Stimulated activated naive CD8-positive, alpha-beta T cell treated with anti-CD3 and anti-CD28 coated beads, Interleukin-15, Interleukin-2, amounts not matched to agents 100 U/mL and 50 U/mL, for 24 hours (primary cell): ENCODE measurements at regions not wholly inside any gene's neighbourhood (a gene's known extent, or its start where the extent isn't known, plus 50 kb on each side); places are given as distances from the start of the nearest gene placed in this dataset.
"Not testable (repeated sequence)": the region's sequence is repeated elsewhere in the genome, so short reads cannot be mapped to it uniquely, and the experiment has no call there.

Source experiments
- ATAC-seq: fragments of 150-1000 bp; cut with Tn5 transposase; one replicate; pipeline ENCODE4 v1.10.0; 2021
- DNase-seq: peaks from one replicate; pipeline ENCODE4 v3.0.0; 2021

DNA sequence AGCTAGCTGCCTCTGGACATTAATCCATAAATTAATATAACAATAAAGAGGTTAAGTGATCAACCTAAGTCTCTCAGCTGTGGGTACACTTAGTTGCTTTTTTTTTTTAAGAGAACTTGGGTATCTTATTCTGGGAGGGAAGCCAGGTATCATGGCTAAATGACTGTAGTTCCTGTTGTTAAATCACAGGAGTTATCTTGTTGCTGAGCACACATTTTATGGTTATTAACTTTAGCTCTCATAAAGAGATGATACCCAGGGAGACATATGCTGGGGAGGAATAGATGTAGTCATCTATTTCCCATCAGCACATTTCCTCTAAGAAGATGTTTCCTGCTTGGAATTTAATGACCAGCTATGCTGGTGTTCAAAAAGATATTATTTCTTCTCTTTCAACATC is 227.8 kb downstream of the PTGER3 start:
- no peak for DNase-seq
- no peak for ATAC-seq

DNA sequence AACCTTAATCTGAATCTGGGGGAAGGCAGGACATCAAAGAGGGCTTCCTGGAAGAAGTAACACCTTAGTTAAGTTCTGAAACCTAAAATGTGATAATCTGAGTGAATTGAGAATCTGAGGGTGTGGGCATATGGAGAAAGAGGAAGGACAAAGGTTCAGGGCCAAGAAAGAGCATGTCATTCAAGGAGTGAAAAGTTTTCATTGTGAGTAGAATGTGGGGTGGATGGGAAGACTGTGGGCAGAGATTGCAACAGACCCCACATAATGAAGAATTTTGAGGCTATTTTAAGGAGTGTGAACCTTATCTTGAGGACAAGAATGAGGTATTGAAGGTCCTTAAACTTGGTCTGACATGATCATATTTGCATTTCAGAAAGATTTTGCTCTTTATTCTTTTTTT is 227.2 kb downstream of the PTGER3 start:
- no peak for DNase-seq
- ATAC-seq, result no peak

DNA sequence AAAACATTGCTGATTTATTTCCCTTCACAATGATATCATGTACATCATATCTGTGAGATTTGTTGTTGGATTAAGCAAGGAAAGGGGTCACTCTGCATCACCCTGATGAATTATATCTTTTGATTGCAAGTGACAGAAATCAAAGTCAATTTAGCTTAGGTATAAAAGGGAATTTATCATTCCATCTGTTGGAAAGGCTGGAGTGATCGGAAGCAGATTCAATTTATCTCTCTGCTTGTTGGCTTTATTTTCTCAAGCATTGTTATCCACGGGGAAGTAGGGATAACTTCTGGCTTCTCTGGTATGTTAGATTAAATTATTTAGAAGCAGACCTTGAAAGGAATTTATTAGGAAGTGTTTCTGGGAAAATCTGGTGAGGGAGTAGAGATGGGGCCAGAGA is 226.6 kb downstream of the PTGER3 start:
- no peak for ATAC-seq
- DNase-seq, result no peak

DNA sequence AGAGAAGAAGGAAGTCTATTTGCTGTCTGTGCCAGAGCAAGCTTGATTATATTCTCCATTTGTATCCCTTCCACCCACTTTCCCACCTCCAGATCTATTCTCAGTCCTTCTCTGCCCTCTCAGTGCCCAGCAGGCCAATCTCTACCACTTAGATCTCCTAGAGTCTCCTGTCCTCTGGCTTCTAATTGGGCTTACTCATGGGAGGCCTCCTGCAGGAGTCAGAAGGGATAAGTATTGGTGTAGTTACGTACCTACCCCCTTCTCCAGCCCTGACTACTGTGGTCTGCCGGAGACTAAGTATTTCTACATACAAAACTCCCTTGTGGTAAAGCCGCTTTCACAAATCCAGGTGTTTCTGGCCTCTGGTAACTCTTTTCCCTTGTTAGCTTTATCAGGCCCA is 221.2 kb downstream of the PTGER3 start:
- no peak for ATAC-seq
- no peak for DNase-seq

DNA sequence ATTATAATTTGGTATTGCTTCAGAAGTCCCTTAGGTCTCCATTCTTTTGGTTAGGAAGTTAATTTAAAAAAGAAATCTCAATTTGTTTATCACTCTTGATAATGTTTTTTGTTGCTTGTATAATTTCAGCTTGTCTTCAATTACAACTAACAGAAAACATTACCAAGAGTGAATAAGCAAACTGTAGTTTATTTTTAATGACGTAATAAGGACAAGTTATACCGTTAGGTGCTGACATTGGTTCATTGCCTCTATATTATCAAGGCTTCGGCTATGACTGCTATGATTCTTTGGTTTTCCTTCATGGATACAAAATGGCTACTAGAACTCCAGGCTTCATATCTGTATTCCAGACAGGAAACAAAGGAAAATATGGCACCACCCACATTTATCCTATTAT is 220.6 kb downstream of the PTGER3 start:
- no peak for ATAC-seq

DNA sequence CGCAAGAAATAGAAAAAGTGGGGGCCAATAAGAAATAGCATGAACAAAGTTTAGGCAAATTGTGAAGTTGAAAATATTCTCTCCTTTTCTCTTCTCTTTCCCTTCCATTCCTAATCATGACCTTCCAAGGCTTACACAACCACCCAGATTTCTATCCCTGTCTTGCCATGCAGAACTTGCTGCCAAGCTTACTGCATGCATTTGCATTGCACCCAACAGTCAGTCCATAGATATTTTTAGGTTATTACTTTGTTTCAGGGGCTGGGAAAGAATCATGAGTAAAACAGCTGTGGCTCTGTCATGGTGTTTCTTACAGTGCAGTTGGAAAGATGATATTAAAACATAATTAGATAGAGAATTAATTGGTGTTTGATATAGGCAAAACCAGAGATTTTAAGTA is 219.4 kb downstream of the PTGER3 start:
- DNase-seq, result no peak
- ATAC-seq, result no peak

More for the DNA sequence above, 220.6 kb downstream of the PTGER3 start:
- DNase-seq, result no peak

DNA sequence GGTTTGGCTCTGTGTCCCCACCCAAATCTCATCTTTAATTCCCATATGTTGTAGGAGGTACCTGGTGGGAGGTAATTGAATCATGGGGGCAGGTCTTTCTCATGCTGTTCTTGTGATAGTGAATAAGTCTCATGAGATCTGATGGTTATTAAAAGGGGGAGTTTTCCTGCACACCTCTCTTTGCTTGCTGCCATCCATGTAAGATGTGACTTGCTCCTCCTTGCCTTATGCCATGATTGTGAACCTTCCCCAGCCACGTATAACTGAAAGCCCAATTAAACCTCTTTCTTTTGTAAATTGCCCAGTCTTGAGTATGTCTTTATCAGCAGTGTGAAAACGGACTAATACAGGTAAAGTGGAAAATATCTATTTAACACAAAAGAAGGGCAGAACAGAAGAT is 213.3 kb downstream of the PTGER3 start:
- not testable (repeated sequence) for DNase-seq, ATAC-seq

DNA sequence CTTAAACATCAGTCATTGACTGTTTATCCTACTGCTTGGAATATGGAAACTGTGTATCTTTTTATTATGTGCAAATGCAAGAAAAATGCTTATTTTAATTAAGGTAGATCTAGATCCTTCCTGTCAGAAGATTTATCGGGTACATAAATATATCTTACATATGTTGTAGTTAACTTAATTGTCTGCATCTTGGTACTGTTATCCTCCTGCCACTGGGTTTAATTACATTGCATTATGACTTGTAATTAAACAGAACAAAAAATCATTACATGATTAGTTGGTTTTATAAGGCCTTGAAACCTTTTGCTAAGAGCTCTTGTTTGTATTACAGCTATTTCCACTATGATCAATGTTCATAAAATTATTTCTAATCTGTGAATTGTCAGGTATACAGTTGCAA is 211.2 kb downstream of the PTGER3 start:
- no peak for DNase-seq
- no peak for ATAC-seq

DNA sequence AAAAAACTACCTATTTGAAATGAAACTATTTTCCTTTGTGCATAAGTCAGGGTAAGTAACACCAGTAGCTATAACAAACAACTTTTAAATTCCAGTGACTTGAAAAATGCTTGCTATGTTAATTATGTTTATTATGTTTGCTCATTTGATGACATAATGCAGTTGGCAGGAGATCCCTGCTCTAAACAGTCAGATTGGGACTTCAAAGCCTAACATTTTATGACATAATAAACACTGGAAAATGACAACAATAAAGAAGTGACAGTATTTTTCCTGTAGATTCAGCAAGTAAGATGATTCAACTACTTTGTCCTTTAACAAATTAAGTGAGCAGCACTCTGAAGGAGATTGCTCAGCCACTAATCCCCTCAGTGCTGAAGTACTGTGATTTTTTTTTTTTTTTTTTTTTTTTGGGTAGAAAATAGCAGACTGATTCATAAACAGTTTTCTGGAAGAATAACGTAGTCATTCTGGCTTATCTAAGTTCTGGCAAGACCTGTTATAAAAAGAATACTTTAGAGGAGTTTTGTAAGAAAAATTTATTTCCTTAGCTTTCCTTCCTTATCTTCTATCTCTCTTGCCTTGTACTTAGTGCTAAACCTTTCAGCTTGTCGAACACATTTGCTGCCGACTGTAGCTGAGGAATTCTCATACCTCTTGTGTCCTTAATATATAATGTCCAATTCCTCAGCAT is 207.2 kb downstream of the PTGER3 start:
- DNase-seq (no peak), ATAC-seq (no peak)

DNA sequence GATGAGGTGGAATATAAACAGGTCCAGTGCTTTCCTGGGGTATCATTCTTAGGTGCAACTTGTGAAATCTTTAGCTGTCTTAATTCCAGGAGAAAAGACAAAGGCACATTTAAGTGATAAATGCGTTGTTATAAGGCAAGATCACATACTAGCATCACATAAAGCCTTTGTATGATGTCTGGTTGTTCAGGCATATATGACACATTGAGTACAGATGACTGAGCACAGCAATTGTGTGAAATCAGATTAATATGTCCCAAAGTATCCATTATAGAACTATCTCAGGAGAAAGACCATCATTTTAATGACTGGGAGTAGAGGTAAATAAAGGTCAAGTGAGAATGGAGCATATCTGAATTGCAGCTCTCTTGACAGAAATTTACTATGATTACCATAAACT is 205.1 kb downstream of the PTGER3 start:
- ATAC-seq (no peak), DNase-seq (no peak)

DNA sequence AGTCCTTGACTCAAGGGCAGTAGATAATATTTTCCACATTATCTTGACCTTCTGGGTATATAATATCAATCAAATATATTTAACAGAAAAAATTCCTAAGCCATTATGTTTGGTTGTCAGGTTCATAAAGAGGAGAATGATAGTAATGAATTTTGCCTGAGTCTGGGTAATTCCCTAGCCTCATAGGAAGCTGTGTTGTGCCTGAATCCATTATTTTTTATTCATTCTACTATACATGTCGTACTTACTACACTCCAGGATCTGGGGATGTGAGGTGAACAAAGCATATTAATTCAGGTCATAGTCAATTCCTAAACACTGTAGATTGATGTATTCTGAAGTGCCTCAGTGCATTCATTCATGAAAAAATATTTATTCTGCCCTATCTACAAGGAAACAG is 204.2 kb downstream of the PTGER3 start:
- ATAC-seq, result no peak
- DNase-seq, result no peak

DNA sequence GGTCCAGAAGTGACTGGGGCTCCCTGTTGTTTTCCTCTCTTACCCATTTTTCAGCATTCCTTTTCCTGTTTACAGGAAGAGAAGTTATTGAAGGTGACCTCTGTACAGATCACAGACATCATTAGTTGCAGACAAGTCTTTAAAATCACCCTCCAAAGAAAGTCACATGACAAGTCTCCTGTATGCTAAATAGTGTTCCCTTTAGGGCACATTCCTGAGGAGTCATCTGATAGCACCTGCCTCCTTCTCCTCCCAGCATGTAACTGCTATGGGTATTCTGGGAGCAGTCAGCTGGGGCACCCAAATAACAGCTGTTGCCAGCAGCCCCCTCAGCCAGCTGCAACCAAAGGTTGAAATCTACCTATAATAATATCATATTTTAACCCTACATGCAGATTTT is 200.6 kb downstream of the PTGER3 start:
- no peak for ATAC-seq

DNA sequence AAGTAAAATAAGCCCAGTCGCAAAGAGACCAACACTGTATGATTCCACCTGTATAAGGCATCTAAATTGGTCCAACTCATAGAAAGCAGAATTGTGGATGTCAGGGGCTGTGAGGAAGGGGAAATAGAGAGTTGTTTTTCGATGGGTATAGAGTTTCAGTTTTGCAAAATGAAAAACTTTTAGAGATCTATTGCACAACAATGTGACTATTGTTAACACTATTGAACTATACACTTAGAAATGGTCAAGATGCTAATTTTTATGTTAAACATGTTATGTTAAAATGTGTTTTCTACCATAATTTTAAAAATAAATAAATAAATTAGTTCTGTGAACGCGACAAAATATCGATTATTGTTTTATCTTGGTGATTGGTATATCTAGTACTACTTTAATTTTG is 192.4 kb downstream of the PTGER3 start:
- DNase-seq, result no peak
- no peak for ATAC-seq

More for the DNA sequence above, 200.6 kb downstream of the PTGER3 start:
- DNase-seq, result no peak

DNA sequence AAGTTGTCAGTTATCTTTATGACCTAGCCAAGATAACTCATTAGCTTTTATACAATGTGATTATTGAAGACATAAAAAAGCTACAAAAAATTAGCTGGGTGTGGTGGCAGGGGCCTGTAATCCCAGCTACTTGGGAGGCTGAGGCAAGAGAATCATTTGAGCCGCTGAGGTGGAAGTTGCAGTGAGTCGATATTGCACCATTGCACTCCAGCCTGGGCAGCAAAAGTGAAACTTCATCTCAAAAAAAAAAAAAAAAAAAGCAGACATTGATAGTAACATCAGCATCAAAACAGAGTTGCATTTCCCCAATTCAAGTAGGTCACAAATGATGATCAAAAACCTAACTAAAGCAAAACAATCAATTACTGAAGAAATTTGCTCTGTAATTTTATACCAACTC is 191.4 kb downstream of the PTGER3 start:
- DNase-seq (no peak), ATAC-seq (no peak)

DNA sequence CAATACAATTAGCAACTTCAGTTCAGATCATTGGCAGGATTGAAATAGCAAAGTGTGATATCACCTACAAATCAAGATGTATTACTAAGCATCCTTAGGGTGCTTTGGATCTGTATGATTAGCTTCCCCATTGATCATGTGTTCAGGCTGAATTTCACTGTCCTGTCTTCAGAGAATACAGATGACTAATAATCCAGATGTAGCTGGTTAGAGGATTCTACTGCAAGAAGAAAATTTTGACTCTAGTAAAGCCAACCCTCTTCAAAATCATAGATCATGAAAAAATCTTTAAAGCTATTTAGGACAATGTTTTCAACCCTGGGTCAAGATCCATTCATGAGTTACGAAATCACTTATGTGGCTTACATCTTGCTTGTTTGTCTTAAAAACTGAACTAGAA is 184.4 kb downstream of the PTGER3 start:
- DNase-seq (no peak), ATAC-seq (no peak)

DNA sequence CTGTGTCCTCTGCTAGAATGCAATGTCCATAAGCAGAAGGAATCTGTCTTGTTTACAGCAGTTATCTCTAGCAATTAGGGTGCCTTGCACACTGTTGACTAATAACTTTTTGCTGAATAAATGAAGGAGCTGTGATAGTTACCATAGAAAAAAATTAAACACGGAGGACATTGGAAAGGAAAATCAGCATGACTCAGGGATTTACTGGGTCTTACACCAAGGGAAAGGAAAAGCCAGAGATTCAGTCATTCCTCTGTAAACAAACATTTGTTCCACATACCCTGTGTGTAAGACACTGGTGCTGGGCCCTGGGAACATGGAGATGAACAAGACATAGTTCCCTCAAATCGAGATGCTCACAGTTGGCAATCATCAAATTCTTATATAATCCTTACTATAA is 183.3 kb downstream of the PTGER3 start:
- DNase-seq, result no peak
- no peak for ATAC-seq

DNA sequence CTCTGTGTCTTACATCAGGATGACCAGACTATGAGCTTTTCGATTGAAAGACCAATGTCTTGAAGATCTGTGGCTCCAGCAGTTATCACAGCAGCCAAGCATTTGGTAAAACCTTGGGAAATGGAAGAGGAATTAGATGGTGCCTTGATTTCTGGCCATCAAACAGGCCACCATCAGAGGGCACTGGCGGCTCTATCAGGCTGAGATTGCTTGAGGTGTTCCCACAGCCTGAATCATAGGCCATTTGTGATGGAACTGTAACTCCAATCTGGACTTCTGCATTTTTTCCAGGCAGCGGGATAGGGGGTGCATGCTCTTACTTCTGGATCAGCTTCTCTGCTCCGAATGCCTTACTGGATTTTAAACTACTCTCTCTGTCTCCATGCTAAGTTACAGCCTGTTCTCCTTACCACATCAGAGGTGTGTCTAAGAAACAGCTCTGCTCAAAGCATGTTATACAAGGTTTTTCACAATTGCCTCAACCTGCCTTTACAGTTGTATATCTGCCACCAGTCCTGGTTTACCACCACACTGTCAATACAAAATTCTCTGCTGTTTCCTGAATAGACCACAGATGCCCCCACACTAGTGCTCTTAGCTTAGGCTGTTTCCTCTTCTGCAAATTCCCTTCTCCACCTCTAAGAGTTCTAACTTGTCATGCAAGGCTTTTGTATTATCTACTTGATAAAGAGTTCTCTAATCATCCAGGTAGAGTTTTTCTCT is 180.9 kb downstream of the PTGER3 start:
- DNase-seq, result no peak
- ATAC-seq, result no peak

DNA sequence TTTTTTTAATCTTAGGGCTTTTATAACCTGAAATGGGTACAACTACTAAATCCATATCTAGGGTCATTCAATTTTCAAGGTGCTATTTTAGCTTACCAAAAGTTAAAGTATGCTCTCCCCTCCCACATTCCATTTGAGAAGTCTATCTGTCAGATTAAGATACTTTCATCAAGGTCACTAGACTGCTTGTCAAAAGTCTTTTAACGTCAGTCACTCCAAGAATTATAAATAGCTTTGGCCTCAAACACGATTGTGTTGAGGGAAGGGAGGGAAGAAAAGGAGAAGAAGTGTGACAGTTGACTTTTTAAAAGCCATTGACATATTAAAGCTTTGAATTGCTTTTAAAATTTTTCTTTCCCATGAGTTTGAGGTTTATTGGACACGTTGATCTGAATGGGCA is 175.8 kb downstream of the PTGER3 start:
- no peak for ATAC-seq
- DNase-seq, result no peak

DNA sequence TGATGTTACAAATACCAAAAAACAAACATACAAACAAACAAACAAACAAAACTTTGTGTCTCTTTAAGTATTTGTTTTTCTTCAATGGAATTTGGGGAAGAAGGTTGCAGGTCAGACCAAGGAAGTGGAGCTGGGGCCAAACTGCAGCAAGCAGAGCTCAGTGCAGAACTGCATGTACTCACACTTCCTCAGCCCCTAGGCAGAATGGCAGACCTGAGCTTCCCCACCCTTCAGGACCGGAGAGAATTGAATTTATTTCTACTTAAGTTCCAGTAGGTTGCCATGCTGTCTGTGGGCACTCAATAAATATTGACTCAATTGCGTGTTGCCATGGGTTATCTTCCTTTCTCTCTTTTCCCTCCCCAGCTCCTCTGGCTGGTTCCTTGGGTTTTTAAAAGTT is 173.6 kb downstream of the PTGER3 start:
- no peak for DNase-seq
- no peak for ATAC-seq

DNA sequence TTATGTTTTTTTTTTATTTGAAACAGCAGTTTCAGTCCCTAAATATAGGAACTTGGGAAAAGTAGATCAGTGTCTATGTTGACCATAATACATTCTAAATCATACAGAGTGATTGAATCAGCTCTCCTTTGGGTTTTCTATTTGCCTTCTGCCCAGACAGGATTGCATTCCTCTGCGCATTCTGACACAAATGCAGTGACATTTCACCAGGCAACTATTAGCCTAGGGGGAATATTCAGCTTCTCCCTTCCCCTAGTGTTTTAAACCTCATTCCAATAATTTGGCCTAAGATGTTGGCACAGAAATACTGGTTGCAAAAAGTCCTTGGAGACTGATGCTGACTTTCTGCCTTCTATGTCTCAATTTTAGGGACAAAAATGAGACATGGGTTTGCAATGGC is 172.8 kb downstream of the PTGER3 start:
- ATAC-seq (no peak), DNase-seq (no peak)

DNA sequence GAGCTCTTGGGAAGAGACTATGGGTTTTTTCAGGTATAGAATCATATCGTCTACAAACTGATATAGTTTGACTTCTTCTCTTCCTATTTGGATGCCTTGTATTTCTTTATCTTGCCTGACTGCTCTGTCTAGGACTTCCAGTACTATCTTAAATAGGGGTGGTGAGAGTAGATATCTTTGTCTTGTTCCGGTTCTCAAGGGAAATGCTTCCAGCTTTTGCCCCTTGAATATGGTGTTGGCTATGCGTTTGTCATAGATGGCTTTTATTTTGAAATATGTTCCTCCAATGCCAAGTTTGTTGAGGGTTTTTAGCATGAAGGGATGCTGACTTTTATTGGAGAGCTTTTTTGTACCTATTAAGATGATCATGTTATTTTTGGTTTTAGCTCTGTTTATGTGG is 170.3 kb downstream of the PTGER3 start:
- DNase-seq (no peak), ATAC-seq (no peak)

DNA sequence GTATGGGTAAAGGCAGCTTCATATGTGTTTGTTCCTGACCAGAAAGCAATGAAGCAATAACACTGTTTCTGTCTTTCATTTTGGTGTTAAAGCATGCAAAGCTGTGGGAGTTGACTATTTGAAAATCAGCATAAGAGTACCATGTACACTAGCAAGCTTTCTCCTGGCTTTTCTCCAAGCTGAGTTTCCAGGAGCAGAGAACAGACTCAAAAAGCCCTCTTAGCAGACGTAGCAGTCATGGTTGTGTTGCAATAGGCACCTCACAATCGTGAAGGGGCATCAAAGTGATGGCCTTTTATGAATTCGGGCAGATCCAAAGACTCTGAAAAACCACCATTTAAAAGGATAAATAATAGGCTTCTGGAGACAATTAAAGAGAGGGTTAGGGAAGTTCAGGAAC is 159.7 kb downstream of the PTGER3 start:
- DNase-seq (no peak), ATAC-seq (no peak)

DNA sequence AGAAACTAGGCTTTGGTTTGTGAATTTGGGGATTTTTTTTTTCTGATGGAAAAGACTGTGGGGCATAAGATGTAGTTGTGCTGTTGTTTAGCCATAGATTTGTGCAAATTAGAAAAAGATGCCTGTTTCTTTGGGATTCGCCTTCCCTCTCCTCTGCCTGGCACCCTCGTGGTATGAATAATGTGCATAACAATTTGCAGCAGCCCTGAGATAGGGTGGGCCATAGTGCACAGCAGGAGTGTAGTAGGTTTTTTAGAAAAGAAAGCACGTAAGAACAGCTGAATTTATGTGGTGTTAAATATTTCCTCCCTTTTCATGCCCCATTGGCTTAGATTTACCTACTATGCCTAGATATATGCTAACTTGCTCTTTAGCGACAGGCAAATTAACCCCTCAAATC is 158.9 kb downstream of the PTGER3 start:
- DNase-seq, result no peak
- ATAC-seq, result no peak

DNA sequence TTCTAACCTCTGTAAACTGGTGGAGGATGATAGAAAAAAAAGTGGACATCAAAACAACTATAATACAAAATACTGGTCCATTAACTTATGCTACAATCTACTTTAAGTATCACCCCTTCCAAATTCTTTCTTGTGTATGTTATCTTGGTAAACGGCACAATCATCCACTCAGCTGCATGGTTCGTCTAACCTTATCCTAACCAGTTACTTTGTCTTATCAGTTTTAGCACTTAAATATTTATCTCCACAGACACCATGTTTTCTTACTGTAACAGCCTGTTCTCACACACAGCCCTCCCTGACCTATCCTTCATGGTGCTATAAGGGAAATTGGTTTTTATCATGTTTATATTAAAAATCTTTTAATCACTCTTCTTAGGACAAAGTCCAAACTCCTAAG is 157.2 kb downstream of the PTGER3 start:
- ATAC-seq, result no peak
- DNase-seq, result no peak
